ENCODE measurements at regions not wholly inside any gene's neighbourhood (a gene's known extent, or its start where the extent isn't known, plus 50 kb on each side); places are given as distances from the start of the nearest gene placed in this dataset.

- TF ChIP-seq CTCF (conservative IDR thresholded peaks at IDR 0.05) = no peak
- no peak overlapping the region for H3K27ac ChIP-seq
These were observed 274.6 kb downstream of the ARL4A start for GRCh38 chr7:12961910-12962480.

- no peak for TF ChIP-seq CTCF (conservative IDR thresholded peaks at IDR 0.05)
- H3K27ac ChIP-seq = no peak overlapping the region
These were observed 276.0 kb downstream of the ARL4A start for GRCh38 chr7:12963435-12963834.

GRCh38 chr7:12964836-12965235 is 277.4 kb downstream of the ARL4A start:
- no peak for TF ChIP-seq CTCF (conservative IDR thresholded peaks at IDR 0.05)
- no peak overlapping the region for H3K27ac ChIP-seq

DNA sequence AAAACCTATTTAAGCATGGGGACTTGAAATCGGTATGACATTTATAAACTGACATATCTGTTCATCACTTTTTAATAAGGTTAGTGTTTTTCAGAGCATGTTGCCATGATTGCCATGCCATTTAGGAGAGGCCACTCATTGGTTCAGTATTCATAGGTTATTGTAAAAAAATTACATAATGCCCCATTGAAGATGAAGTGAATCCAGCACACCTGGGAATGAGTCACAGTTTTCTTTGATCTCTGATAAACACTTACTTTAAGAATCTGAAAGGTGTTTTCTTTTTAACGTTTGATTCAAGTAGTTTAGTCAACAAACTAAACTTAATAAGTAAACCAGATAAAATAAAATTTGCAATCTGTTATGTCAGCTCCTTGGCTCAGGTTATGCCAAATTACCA is 278.3 kb downstream of the ARL4A start:
- TF ChIP-seq CTCF (conservative IDR thresholded peaks at IDR 0.05) = no peak
- no peak overlapping the region for H3K27ac ChIP-seq

DNA sequence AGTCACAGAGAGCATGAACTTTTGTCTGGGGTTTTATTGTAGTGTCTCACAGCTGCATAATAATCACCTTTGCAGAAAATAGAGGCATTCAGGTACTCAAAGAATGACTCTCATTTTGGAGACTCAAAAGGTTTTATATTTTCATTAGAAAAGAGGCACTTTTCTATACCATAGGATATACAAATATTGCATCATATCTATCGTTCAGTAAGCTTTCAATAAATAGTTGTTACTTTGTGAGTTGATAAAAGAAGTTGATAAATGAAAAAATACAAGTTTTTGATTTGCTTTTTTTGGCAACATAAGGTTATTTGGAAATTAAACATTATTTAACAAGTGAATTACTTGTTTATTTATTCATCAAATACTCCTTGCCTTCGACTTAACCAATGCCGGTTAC is 279.9 kb downstream of the ARL4A start:
- no peak overlapping the region for H3K27ac ChIP-seq
- no peak for TF ChIP-seq CTCF (conservative IDR thresholded peaks at IDR 0.05)

DNA sequence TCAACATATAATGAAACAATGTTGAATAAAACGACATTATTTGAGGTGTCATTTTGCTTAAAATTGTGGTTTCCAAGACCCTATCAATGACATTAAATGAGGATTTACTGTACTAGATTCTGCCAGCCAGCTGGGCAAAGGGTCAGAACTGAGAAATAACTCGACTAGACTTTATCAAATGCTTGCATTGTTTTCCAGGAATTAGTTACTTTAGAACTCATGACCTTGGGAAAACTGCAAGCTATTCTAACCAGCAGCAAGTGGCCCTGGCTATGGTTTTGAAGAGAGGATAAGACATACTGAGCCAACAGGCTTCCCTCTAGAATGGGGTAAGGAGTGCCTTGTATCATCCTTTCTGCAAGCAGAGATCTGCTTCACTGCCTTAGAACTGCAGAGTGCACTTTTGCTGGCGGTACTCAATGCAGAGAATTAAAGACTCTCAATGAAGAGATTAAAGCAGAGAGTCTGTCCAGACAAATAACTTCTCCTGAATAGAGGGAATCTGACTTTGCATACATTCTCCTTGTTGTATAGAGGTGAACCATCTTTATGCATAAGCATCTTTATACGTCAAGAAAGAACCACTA is 281.5 kb downstream of the ARL4A start:
- H3K27ac ChIP-seq = no peak overlapping the region
- no peak for TF ChIP-seq CTCF (conservative IDR thresholded peaks at IDR 0.05)

DNA sequence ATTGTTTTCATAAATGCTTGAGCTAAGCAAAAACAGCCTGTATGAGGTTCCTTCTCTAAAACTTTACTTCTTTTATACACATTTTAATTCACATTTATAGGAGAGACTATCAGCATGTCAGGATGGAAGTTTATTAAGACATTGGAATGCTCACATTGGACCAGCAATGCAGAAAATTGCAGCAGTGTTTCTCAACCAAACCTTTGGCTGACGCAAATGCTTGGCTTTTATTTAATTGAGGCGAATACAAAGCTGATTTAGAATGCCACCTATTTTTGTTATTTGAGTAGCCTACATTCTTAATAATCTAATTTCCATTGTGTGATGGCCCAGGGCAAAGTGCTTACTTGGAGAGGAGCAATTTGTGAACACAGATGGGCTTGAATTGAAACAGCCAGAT is 283.2 kb downstream of the ARL4A start:
- no peak overlapping the region for H3K27ac ChIP-seq
- TF ChIP-seq CTCF (conservative IDR thresholded peaks at IDR 0.05) = no peak

All from VCaP (cell line).